SK-N-SH (cell line): ENCODE measurements at regions not wholly inside any gene's neighbourhood (a gene's known extent, or its start where the extent isn't known, plus 50 kb on each side); places are given as distances from the start of the nearest gene placed in this dataset.

Experiments
- CTCF ChIA-PET: fragments of 300-600, 350-600 bp; formaldehyde crosslinking; extraction: SDS; loops from one replicate; lab custom pipeline; 2021; lab: Yijun Ruan, JAX
- POLR2A ChIA-PET: fragments of 350-600 bp; sonication (Branson Sonifier 250); formaldehyde crosslinking; extraction: SDS; loops from one replicate; lab custom pipeline; 2020; ENCODE audit warnings: antibody characterized with exemption, inconsistent platforms; lab: Yijun Ruan, JAX
- DNase-seq: peaks from one replicate; pipeline ENCODE4 v3.0.0; 2012
- H2AFZ ChIP-seq: fragments of 200-600 bp; sonication (generic); 2 replicates; pipeline ENCODE4 v1.8.1; 2016; ENCODE audit warnings: antibody characterized with exemption, mild to moderate bottlenecking, low read depth
- H3F3A ChIP-seq: fragments of 200-600 bp; sonication (generic); replicated peaks from 2 replicates; pipeline ENCODE3; 2016; ENCODE audit warnings: antibody characterized with exemption, mild to moderate bottlenecking; ENCODE audit not compliant: insufficient read depth
- H3K27ac ChIP-seq, 2 experiments: fragments of 200-500 bp in 1 of 2; fragments of 200-600 bp in 1 of 2; sonication (Bioruptor generic) in 1 of 2; sonication (generic), shearing (Covaris generic) in 1 of 2; 2 replicates each; pipeline versions ENCODE4 v1.5.1 to v1.6.1; 2014 to 2016; ENCODE audit warnings: low read depth in 2 of 2, inconsistent platforms in 1 of 2, low read length in 1 of 2, mild to moderate bottlenecking in 1 of 2, mixed read lengths in 1 of 2
- H3K27me3 ChIP-seq: fragments of 200-600 bp; sonication (generic), shearing (Covaris generic); 2 replicates; pipeline ENCODE4 v1.6.1; 2016; ENCODE audit warnings: mixed run types; ENCODE audit not compliant: insufficient read depth
- H3K36me3 ChIP-seq, 2 experiments: fragments of 200-500 bp in 1 of 2; fragments of 200-600 bp in 1 of 2; sonication (Bioruptor generic) in 1 of 2; sonication (generic) in 1 of 2; replicated peaks in 1 of 2; 2 replicates each; pipeline versions ENCODE3 to v1.5.1; 2014 to 2016; ENCODE audit warnings: low read length in 1 of 2, mild to moderate bottlenecking in 1 of 2; ENCODE audit not compliant: insufficient read depth in 2 of 2, control insufficient read depth in 1 of 2
- H3K4me1 ChIP-seq, 2 experiments: fragments of 200-500 bp in 1 of 2; fragments of 200-600 bp in 1 of 2; sonication (Bioruptor generic) in 1 of 2; sonication (generic), shearing (Covaris generic) in 1 of 2; 2 replicates each; pipeline versions ENCODE4 v1.5.1 to v1.6.1; 2014 to 2016; ENCODE audit warnings: low read depth in 1 of 2, low read length in 1 of 2, mixed run types in 1 of 2; ENCODE audit not compliant: insufficient read depth in 2 of 2, control insufficient read depth in 1 of 2
- H3K4me2 ChIP-seq: fragments of 200-600 bp; sonication (generic), shearing (Covaris generic); 2 replicates; pipeline ENCODE4 v1.6.1; 2017; ENCODE audit warnings: mixed run types
- H3K4me3 ChIP-seq, 2 experiments: fragments of 200-500 bp in 1 of 2; fragments of 200-600 bp in 1 of 2; sonication (Bioruptor generic) in 1 of 2; sonication (generic), shearing (Covaris generic) in 1 of 2; 2 replicates each; pipeline versions ENCODE4 v1.5.1 to v1.8.1; 2014 to 2016; ENCODE audit warnings: low read depth in 2 of 2, inconsistent platforms in 1 of 2, low read length in 1 of 2, mild to moderate bottlenecking in 1 of 2, mixed read lengths in 1 of 2, moderate library complexity in 1 of 2
- H3K79me2 ChIP-seq: fragments of 200-600 bp; sonication (generic); 2 replicates; pipeline ENCODE4 v1.8.1; 2017; ENCODE audit warnings: mild to moderate bottlenecking; ENCODE audit not compliant: insufficient read depth
- H3K9ac ChIP-seq: fragments of 200-600 bp; sonication (generic); 2 replicates; pipeline ENCODE4 v1.6.1; 2017; ENCODE audit warnings: mixed run types
- H3K9me2 ChIP-seq: fragments of 200-600 bp; sonication (generic); 2 replicates; pipeline ENCODE4 v1.6.1; 2017; ENCODE audit warnings: mixed run types
- H3K9me3 ChIP-seq: fragments of 200-600 bp; sonication (generic); 2 replicates; pipeline ENCODE4 v1.6.1; 2017; ENCODE audit warnings: mixed run types, mild to moderate bottlenecking, moderate library complexity
- H4K20me1 ChIP-seq: fragments of 200-600 bp; sonication (generic); 2 replicates; pipeline ENCODE4 v1.6.1; 2017; ENCODE audit warnings: mild to moderate bottlenecking, mixed run types; ENCODE audit not compliant: insufficient read depth
- ELF1 ChIP-seq: IDR thresholded peaks from 2 replicates; pipeline ENCODE4 v1.4.0; 2012
- EZH2phosphoT487 ChIP-seq: fragments of 200-600 bp; sonication (generic); IDR thresholded peaks from 2 replicates; pipeline ENCODE4 v1.6.1; 2017; ENCODE audit warnings: low read depth, mixed run types, mild to moderate bottlenecking, antibody characterized with exemption, moderate library complexity, borderline replicate concordance
- FOSL2 ChIP-seq: IDR thresholded peaks from 2 replicates; pipeline ENCODE4 v1.4.0; 2012; ENCODE audit warnings: low read depth, mild to moderate bottlenecking, moderate library complexity, borderline replicate concordance
- FOXJ3 ChIP-seq: sonication (generic); formaldehyde crosslinking; IDR thresholded peaks from 2 replicates; pipeline ENCODE4 v1.5.1; 2020; ENCODE audit warnings: mild to moderate bottlenecking, missing genetic modification reagents
- FOXM1 ChIP-seq: IDR thresholded peaks from 2 replicates; pipeline ENCODE4 v1.4.0; 2012; ENCODE audit warnings: low read depth, mild to moderate bottlenecking
- JUND ChIP-seq: IDR thresholded peaks from 2 replicates; pipeline ENCODE4 v1.4.0; 2012
- NFIC ChIP-seq: IDR thresholded peaks from 2 replicates; pipeline ENCODE4 v1.4.0; 2012; ENCODE audit warnings: borderline replicate concordance
- POLR2AphosphoS5 ChIP-seq: IDR thresholded peaks from 2 replicates; pipeline ENCODE4 v1.6.1; 2012; ENCODE audit warnings: low read depth, low read length
- RXRA ChIP-seq: IDR thresholded peaks from 2 replicates; pipeline ENCODE4 v1.4.0; 2012; ENCODE audit warnings: low read depth, mild to moderate bottlenecking, borderline replicate concordance
- TCF12 ChIP-seq: IDR thresholded peaks from 2 replicates; pipeline ENCODE4 v1.4.0; 2012
- TEAD4 ChIP-seq: IDR thresholded peaks from 2 replicates; pipeline ENCODE4 v1.4.0; 2012; ENCODE audit warnings: mild to moderate bottlenecking, borderline replicate concordance; ENCODE audit not compliant: insufficient read depth
- WGBS: methylation state at CpG from one replicate; pipeline ENCODE4 v1.1.6; 2017; ENCODE audit warnings: low lambda C conversion rate; 5-methylcytosine and 5-hydroxymethylcytosine counted together
- TF ChIP-seq, protein P1 (sequence below): fragments of 150-350 bp; IDR thresholded peaks from 2 replicates; pipeline ENCODE4 v1.6.1; 2017; ENCODE audit warnings: antibody characterized with exemption, low read length, low read depth, borderline replicate concordance
- TF ChIP-seq, protein P2 (sequence below): IDR thresholded peaks from 2 replicates; pipeline ENCODE4 v1.4.0; 2012; ENCODE audit warnings: low read depth, borderline replicate concordance
- TF ChIP-seq, protein P3 (sequence below): fragments of 200-600 bp; sonication (generic); IDR thresholded peaks from 2 replicates; pipeline ENCODE4 v1.6.1; 2017; ENCODE audit warnings: antibody characterized with exemption, mild to moderate bottlenecking, moderate library complexity
- TF ChIP-seq, protein P4 (sequence below): IDR thresholded peaks from 2 replicates; pipeline ENCODE4 v1.4.0; 2012; ENCODE audit warnings: low read depth, borderline replicate concordance
- TF ChIP-seq, protein P5 (sequence below): IDR thresholded peaks from 2 replicates; pipeline ENCODE4; 2012

DNA sequence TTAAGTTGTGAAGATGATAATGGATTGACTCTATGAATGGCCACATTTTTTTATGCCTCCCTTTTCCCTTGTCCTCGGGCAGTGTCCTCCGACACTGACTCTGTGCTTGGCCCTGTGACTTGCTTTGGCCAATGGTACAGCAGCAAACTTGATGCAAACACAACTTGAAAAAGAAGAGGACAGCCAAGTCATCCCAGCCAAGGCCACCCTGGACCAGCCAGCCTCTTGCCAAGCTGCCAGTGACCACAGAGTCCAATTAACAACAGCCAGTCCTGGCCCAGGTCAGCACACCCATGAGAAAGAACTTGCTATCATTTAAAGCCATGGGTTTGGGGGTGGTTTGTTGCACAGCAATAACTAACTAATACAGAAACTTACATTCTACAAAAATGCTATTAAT, 63.4 kb upstream of the SLC35C1 start:
- ChIA-PET CTCF (interaction anchor here (2.5 kb wide), 1 partner anchor 30 kb away, joined by 8 read pairs; no protein-coding TSS in a partner anchor), POLR2A (no interaction called here)
- no peak overlapping the region for H3K9ac ChIP-seq
- H2AFZ ChIP-seq: no peak overlapping the region
- no peaks in the 10 kb centered on the region for H3K9me3 ChIP-seq
- no peaks in the 10 kb centered on the region for H3K79me2 ChIP-seq
- no peak for DNase-seq
- WGBS: 55% methylated on average over 2 of the region's 2 CpGs
- no peaks in the 10 kb centered on the region for H3K27me3 ChIP-seq
- no peak overlapping the region for H3K4me3 ChIP-seq
- H3K4me2 ChIP-seq: no peak overlapping the region
- no peaks in the 10 kb centered on the region for H3K9me2 ChIP-seq
- no peaks in the 10 kb centered on the region for H3F3A ChIP-seq
- no peaks in the 10 kb centered on the region for H4K20me1 ChIP-seq
- H3K4me1 ChIP-seq: no peaks in the 10 kb centered on the region; a peak in 1 of 4 replicates
- H3K27ac ChIP-seq: no peak overlapping the region
- no peaks in the 10 kb centered on the region for H3K36me3 ChIP-seq
- TF ChIP-seq FOSL2 (no peak), TCF12 (no peak), FOXM1 (no peak)

DNA sequence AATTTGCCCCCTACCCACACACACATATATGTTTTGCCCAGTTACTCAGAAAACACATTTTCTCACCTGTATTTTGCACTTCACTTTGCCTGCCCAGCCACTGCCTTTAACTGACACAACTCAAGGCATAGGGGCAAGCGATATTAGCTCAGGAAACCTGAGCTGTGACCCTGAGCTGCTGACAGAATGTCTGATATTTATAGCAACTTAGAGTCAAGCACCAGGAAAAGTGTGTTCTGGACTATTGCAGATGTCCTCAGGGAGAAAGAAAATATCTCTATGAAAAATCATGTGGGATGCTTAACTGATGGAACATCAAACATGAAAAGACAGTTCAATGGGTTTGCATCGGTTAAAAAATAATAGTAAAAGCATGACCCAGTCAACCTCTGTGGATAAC, 63.9 kb upstream of the SLC35C1 start:
- 37% methylated on average over 2 of the region's 2 CpGs for WGBS
- TF ChIP-seq FOXJ3 (no peak), TCF12 (no peak), RXRA (no peak), NFIC (no peak), FOSL2 (no peak), ELF1 (no peak), TEAD4 (no peak), POLR2AphosphoS5 (no peak), EZH2phosphoT487 (no peak), JUND (no peak)
- TF ChIP-seq, protein P1, sequence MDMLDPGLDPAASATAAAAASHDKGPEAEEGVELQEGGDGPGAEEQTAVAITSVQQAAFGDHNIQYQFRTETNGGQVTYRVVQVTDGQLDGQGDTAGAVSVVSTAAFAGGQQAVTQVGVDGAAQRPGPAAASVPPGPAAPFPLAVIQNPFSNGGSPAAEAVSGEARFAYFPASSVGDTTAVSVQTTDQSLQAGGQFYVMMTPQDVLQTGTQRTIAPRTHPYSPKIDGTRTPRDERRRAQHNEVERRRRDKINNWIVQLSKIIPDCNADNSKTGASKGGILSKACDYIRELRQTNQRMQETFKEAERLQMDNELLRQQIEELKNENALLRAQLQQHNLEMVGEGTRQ: no peak
- TF ChIP-seq, protein P2, sequence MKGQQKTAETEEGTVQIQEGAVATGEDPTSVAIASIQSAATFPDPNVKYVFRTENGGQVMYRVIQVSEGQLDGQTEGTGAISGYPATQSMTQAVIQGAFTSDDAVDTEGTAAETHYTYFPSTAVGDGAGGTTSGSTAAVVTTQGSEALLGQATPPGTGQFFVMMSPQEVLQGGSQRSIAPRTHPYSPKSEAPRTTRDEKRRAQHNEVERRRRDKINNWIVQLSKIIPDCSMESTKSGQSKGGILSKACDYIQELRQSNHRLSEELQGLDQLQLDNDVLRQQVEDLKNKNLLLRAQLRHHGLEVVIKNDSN: no peak
- TF ChIP-seq, protein P3, sequence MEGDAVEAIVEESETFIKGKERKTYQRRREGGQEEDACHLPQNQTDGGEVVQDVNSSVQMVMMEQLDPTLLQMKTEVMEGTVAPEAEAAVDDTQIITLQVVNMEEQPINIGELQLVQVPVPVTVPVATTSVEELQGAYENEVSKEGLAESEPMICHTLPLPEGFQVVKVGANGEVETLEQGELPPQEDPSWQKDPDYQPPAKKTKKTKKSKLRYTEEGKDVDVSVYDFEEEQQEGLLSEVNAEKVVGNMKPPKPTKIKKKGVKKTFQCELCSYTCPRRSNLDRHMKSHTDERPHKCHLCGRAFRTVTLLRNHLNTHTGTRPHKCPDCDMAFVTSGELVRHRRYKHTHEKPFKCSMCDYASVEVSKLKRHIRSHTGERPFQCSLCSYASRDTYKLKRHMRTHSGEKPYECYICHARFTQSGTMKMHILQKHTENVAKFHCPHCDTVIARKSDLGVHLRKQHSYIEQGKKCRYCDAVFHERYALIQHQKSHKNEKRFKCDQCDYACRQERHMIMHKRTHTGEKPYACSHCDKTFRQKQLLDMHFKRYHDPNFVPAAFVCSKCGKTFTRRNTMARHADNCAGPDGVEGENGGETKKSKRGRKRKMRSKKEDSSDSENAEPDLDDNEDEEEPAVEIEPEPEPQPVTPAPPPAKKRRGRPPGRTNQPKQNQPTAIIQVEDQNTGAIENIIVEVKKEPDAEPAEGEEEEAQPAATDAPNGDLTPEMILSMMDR: no peak
- TF ChIP-seq, protein P4, sequence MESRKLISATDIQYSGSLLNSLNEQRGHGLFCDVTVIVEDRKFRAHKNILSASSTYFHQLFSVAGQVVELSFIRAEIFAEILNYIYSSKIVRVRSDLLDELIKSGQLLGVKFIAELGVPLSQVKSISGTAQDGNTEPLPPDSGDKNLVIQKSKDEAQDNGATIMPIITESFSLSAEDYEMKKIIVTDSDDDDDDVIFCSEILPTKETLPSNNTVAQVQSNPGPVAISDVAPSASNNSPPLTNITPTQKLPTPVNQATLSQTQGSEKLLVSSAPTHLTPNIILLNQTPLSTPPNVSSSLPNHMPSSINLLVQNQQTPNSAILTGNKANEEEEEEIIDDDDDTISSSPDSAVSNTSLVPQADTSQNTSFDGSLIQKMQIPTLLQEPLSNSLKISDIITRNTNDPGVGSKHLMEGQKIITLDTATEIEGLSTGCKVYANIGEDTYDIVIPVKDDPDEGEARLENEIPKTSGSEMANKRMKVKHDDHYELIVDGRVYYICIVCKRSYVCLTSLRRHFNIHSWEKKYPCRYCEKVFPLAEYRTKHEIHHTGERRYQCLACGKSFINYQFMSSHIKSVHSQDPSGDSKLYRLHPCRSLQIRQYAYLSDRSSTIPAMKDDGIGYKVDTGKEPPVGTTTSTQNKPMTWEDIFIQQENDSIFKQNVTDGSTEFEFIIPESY: no peak
- TF ChIP-seq, protein P5, sequence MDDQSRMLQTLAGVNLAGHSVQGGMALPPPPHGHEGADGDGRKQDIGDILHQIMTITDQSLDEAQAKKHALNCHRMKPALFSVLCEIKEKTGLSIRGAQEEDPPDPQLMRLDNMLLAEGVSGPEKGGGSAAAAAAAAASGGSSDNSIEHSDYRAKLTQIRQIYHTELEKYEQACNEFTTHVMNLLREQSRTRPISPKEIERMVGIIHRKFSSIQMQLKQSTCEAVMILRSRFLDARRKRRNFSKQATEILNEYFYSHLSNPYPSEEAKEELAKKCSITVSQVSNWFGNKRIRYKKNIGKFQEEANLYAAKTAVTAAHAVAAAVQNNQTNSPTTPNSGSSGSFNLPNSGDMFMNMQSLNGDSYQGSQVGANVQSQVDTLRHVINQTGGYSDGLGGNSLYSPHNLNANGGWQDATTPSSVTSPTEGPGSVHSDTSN: no peak
- Histone ChIP-seq H2AFZ (no peak overlapping the region), H3K9me2 (no peaks in the 10 kb centered on the region), H3F3A (no peaks in the 10 kb centered on the region), H3K36me3 (no peaks in the 10 kb centered on the region), H3K27ac (no peak overlapping the region), H3K4me3 (no peak overlapping the region), H3K4me2 (no peak overlapping the region), H3K9ac (no peak overlapping the region), H4K20me1 (no peaks in the 10 kb centered on the region), H3K79me2 (no peaks in the 10 kb centered on the region), H3K4me1 (no peaks in the 10 kb centered on the region; a peak in 1 of 4 replicates), H3K27me3 (no peaks in the 10 kb centered on the region), H3K9me3 (no peaks in the 10 kb centered on the region)
- POLR2A ChIA-PET: no interaction called here
- CTCF ChIA-PET: interaction anchor here (2.5 kb wide), 1 partner anchor 31 kb away, joined by 8 read pairs; no protein-coding TSS in a partner anchor
- DNase-seq: no peak
